Stimulated activated naive CD8-positive, alpha-beta T cell treated with anti-CD3 and anti-CD28 coated beads, Interleukin-15, Interleukin-2, amounts not matched to agents 100 ng/mL and 50 ng/mL, for 24 hours (primary cell): ENCODE measurements at regions not wholly inside any gene's neighbourhood (a gene's known extent, or its start where the extent isn't known, plus 50 kb on each side); places are given as distances from the start of the nearest gene placed in this dataset.

Source experiments
- H3K27ac Mint-ChIP-seq: one replicate; pipeline ENCODE4 v1.8.0; 2021; ENCODE audit warnings: mild to moderate bottlenecking, mixed read lengths
- H3K27me3 Mint-ChIP-seq: one replicate; pipeline ENCODE4 v1.8.0; 2021; ENCODE audit warnings: mixed read lengths
- H3K36me3 Mint-ChIP-seq: one replicate; pipeline ENCODE4 v1.8.0; 2021; ENCODE audit warnings: low read depth, mixed read lengths
- H3K4me1 Mint-ChIP-seq: one replicate; pipeline ENCODE4 v1.8.0; 2021; ENCODE audit warnings: low read depth, mixed read lengths
- H3K4me3 Mint-ChIP-seq: one replicate; pipeline ENCODE4 v1.8.0; 2021; ENCODE audit warnings: mild to moderate bottlenecking, mixed read lengths
- H3K9me3 Mint-ChIP-seq: one replicate; pipeline ENCODE4 v1.8.0; 2021; ENCODE audit warnings: mixed read lengths

- Mint-ChIP-seq H3K27ac (no peak overlapping the region), H3K4me3 (no peak overlapping the region), H3K9me3 (no peaks in the 10 kb centered on the region), H3K27me3 (no peaks in the 10 kb centered on the region), H3K4me1 (no peaks in the 10 kb centered on the region), H3K36me3 (no peaks in the 10 kb centered on the region)
Measured at GRCh38 chr2:10214179-10214578, 88.5 kb upstream of the HPCAL1 start.

- Mint-ChIP-seq H3K4me3 (no peak overlapping the region), H3K36me3 (no peaks in the 10 kb centered on the region), H3K27me3 (no peaks in the 10 kb centered on the region), H3K9me3 (no peaks in the 10 kb centered on the region), H3K27ac (no peak overlapping the region), H3K4me1 (no peaks in the 10 kb centered on the region)
Measured at GRCh38 chr2:10215393-10215935, 87.2 kb upstream of the HPCAL1 start.

GRCh38 chr2:10216677-10217488 is 85.8 kb upstream of the HPCAL1 start:
- Mint-ChIP-seq H3K27me3 (no peaks in the 10 kb centered on the region), H3K36me3 (no peaks in the 10 kb centered on the region), H3K4me1 (no peaks in the 10 kb centered on the region), H3K4me3 (no peak overlapping the region), H3K27ac (no peak overlapping the region), H3K9me3 (no peaks in the 10 kb centered on the region)

- Mint-ChIP-seq H3K9me3 (no peaks in the 10 kb centered on the region), H3K36me3 (no peaks in the 10 kb centered on the region), H3K4me3 (no peak overlapping the region), H3K4me1 (peaks cover 2% of the 10 kb centered on the region), H3K27ac (no peak overlapping the region), H3K27me3 (no peaks in the 10 kb centered on the region)
Measured at GRCh38 chr2:10217489-10218435, 84.9 kb upstream of the HPCAL1 start.

- Mint-ChIP-seq H3K27ac (no peak overlapping the region), H3K4me3 (no peak overlapping the region), H3K9me3 (no peaks in the 10 kb centered on the region), H3K36me3 (no peaks in the 10 kb centered on the region), H3K4me1 (peaks cover 6% of the 10 kb centered on the region), H3K27me3 (no peaks in the 10 kb centered on the region)
Measured at GRCh38 chr2:10220045-10220901, 82.4 kb upstream of the HPCAL1 start.

GRCh38 chr2:10220902-10221391 is 81.8 kb upstream of the HPCAL1 start:
- Mint-ChIP-seq H3K4me3 (no peak overlapping the region), H3K27ac (no peak overlapping the region), H3K9me3 (no peaks in the 10 kb centered on the region), H3K4me1 (peaks cover 6% of the 10 kb centered on the region), H3K27me3 (no peaks in the 10 kb centered on the region), H3K36me3 (no peaks in the 10 kb centered on the region)

- H3K4me1 Mint-ChIP-seq: peaks cover 6% of the 10 kb centered on the region
- no peak overlapping the region for H3K4me3 Mint-ChIP-seq
- no peaks in the 10 kb centered on the region for H3K9me3 Mint-ChIP-seq
- H3K36me3 Mint-ChIP-seq: no peaks in the 10 kb centered on the region
- no peaks in the 10 kb centered on the region for H3K27me3 Mint-ChIP-seq
- H3K27ac Mint-ChIP-seq: no peak overlapping the region
Measured at GRCh38 chr2:10221443-10221842, 81.3 kb upstream of the HPCAL1 start.

GRCh38 chr2:10221976-10222870 is 80.5 kb upstream of the HPCAL1 start:
- H3K36me3 Mint-ChIP-seq: no peaks in the 10 kb centered on the region
- peaks cover 6% of the 10 kb centered on the region for H3K4me1 Mint-ChIP-seq
- H3K4me3 Mint-ChIP-seq: no peak overlapping the region
- no peak overlapping the region for H3K27ac Mint-ChIP-seq
- no peaks in the 10 kb centered on the region for H3K27me3 Mint-ChIP-seq
- H3K9me3 Mint-ChIP-seq: no peaks in the 10 kb centered on the region

GRCh38 chr2:10223471-10223870 is 79.2 kb upstream of the HPCAL1 start:
- peaks cover 6% of the 10 kb centered on the region for H3K4me1 Mint-ChIP-seq
- no peaks in the 10 kb centered on the region for H3K9me3 Mint-ChIP-seq
- H3K27me3 Mint-ChIP-seq: no peaks in the 10 kb centered on the region
- H3K4me3 Mint-ChIP-seq: no peak overlapping the region
- no peaks in the 10 kb centered on the region for H3K36me3 Mint-ChIP-seq
- H3K27ac Mint-ChIP-seq: no peak overlapping the region

- Mint-ChIP-seq H3K4me3 (no peak overlapping the region), H3K27ac (no peak overlapping the region), H3K9me3 (no peaks in the 10 kb centered on the region), H3K4me1 (peaks cover 6% of the 10 kb centered on the region), H3K36me3 (no peaks in the 10 kb centered on the region), H3K27me3 (no peaks in the 10 kb centered on the region)
Measured at GRCh38 chr2:10223932-10224720, 78.6 kb upstream of the HPCAL1 start.

- Mint-ChIP-seq H3K27ac (no peak overlapping the region), H3K36me3 (no peaks in the 10 kb centered on the region)
Measured at GRCh38 chr2:10224734-10225133, 78.0 kb upstream of the HPCAL1 start.

GRCh38 chr2:10225291-10226037 is 77.2 kb upstream of the HPCAL1 start:
- Mint-ChIP-seq H3K36me3 (no peaks in the 10 kb centered on the region), H3K4me1 (peaks cover 6% of the 10 kb centered on the region), H3K4me3 (no peak overlapping the region), H3K27me3 (no peaks in the 10 kb centered on the region), H3K9me3 (no peaks in the 10 kb centered on the region), H3K27ac (no peak overlapping the region)

More at GRCh38 chr2:10224734-10225133, 78.0 kb upstream of the HPCAL1 start:
- Mint-ChIP-seq H3K4me3 (no peak overlapping the region), H3K27me3 (no peaks in the 10 kb centered on the region), H3K9me3 (no peaks in the 10 kb centered on the region), H3K4me1 (peaks cover 6% of the 10 kb centered on the region)
